ENCODE measurements at regions not wholly inside any gene's neighbourhood (a gene's known extent, or its start where the extent isn't known, plus 50 kb on each side); places are given as distances from the start of the nearest gene placed in this dataset.
A peak's percentile ranks its signal among the peaks of the same experiment; 100 is the strongest.

- no peak for TF ChIP-seq CTCF (IDR thresholded peaks at IDR 0.05; ENCODE audit: extremely low read depth, missing control alignments)
- DNase-seq (ENCODE audit: low spot score) = no peak
These were observed 107.4 kb downstream of the RPS29 start for GRCh38 chr14:49478784-49479183.

- DNase-seq (ENCODE audit: low spot score) = no peak
- TF ChIP-seq CTCF (IDR thresholded peaks at IDR 0.05; ENCODE audit: extremely low read depth, missing control alignments) = no peak
These were observed 119.1 kb downstream of the RPS29 start for GRCh38 chr14:49467091-49467490.

GRCh38 chr14:49464885-49465284, 121.3 kb downstream of the RPS29 start:
- no peak for TF ChIP-seq CTCF (IDR thresholded peaks at IDR 0.05; ENCODE audit: extremely low read depth, missing control alignments)
- no peak for DNase-seq (ENCODE audit: low spot score)

- no peak for DNase-seq (ENCODE audit: low spot score)
- no peak for TF ChIP-seq CTCF (IDR thresholded peaks at IDR 0.05; ENCODE audit: extremely low read depth, missing control alignments)
These were observed 123.0 kb downstream of the RPS29 start for GRCh38 chr14:49463146-49463545.

GRCh38 chr14:49461529-49462401, 124.4 kb downstream of the RPS29 start:
- TF ChIP-seq CTCF (IDR thresholded peaks at IDR 0.05; ENCODE audit: extremely low read depth, missing control alignments) = peak; percentile 47

GRCh38 chr14:49460662-49461061, 125.5 kb downstream of the RPS29 start:
- no peak for TF ChIP-seq CTCF (IDR thresholded peaks at IDR 0.05; ENCODE audit: extremely low read depth, missing control alignments)
- DNase-seq (ENCODE audit: low spot score) = no peak

More at GRCh38 chr14:49461529-49462401, 124.4 kb downstream of the RPS29 start:
- DNase-seq (ENCODE audit: low spot score) = peak; percentile 40

GRCh38 chr14:49456589-49456988, 129.6 kb downstream of the RPS29 start:
- no peak for TF ChIP-seq CTCF (IDR thresholded peaks at IDR 0.05; ENCODE audit: extremely low read depth, missing control alignments)
- DNase-seq (ENCODE audit: low spot score) = no peak

All from GM20000 (cell line).